ENCODE measurements at regions not wholly inside any gene's neighbourhood (a gene's known extent, or its start where the extent isn't known, plus 50 kb on each side); places are given as distances from the start of the nearest gene placed in this dataset.

- no peak for ATAC-seq (ENCODE audit: low read depth)
- in situ Hi-C loops (cut with MboI; ENCODE audit: low sequenced_read_pairs) = no loop called here
- POLR2A ChIA-PET (ENCODE audit: unreplicated experiment) = no interaction called here
These were observed 547.2 kb downstream of the ANKRD7 start for GRCh38 chr7:118771672-118772071.

More at GRCh38 chr7:118771672-118772071, 547.2 kb downstream of the ANKRD7 start:
- no peaks in the 10 kb centered on the region for H3K27me3 ChIP-seq (ENCODE audit: control insufficient read depth, insufficient read depth, low read length)
- H3K36me3 ChIP-seq (ENCODE audit: control insufficient read depth, insufficient read depth, low read length) = no peaks in the 10 kb centered on the region
- H2BK15ac ChIP-seq (ENCODE audit: low read depth, low read length) = no peak overlapping the region
- H2BK20ac ChIP-seq (ENCODE audit: low read depth, low read length) = no peak overlapping the region
- no peak overlapping the region for H2AFZ ChIP-seq (replicated peaks; ENCODE audit: low read length, poor library complexity)
- intact Hi-C loops (cut with micrococcal nuclease) (loop anchor here (10.0 kb wide), 1 partner anchor 57 kb away; no protein-coding TSS in a partner anchor), dilution Hi-C loops (cut with HindIII; ENCODE audit: low sequenced_read_pairs, unreplicated experiment) (no loop called here)
- no peak for DNase-seq
- H3K14ac ChIP-seq (replicated peaks; ENCODE audit: low read depth, low read length) = no peak overlapping the region
- H3K27ac ChIP-seq (ENCODE audit: insufficient read depth, low read length) = no peak overlapping the region
- CTCF ChIA-PET = no interaction called here
- no peak overlapping the region for H2AK9ac ChIP-seq (replicated peaks; ENCODE audit: low read depth, low read length, poor library complexity)
- no peak overlapping the region for H3K23ac ChIP-seq (ENCODE audit: low read depth, low read length)
- H3K4ac ChIP-seq (ENCODE audit: low read depth, low read length) = no peak overlapping the region
- no peak overlapping the region for H2AK5ac ChIP-seq (ENCODE audit: low read depth, low read length)
- no peak overlapping the region for H3K4me3 ChIP-seq (ENCODE audit: insufficient read depth, low read depth, low read length)
- H3K56ac ChIP-seq (ENCODE audit: extremely low read depth, insufficient read depth, low read length) = no peak overlapping the region
- H3K9ac ChIP-seq (ENCODE audit: low read depth, low read length) = no peak overlapping the region
- H4K91ac ChIP-seq (ENCODE audit: insufficient read depth, low read depth, low read length) = no peak overlapping the region
- H2BK120ac ChIP-seq (ENCODE audit: low read depth, low read length) = no peak overlapping the region
- no peak overlapping the region for H4K8ac ChIP-seq (ENCODE audit: low read depth in 2 of 2, low read length in 2 of 2)
- no peaks in the 10 kb centered on the region for H3K4me1 ChIP-seq (ENCODE audit: control insufficient read depth, insufficient read depth, low read length)
- H3K9me1 ChIP-seq (ENCODE audit: insufficient read depth, low read length) = no peaks in the 10 kb centered on the region
- H3K79me1 ChIP-seq (ENCODE audit: low read depth in 1 of 2, low read length in 2 of 2) = no peaks in the 10 kb centered on the region
- no peak overlapping the region for H3K4me2 ChIP-seq (ENCODE audit: low read depth, low read length)
- H4K5ac ChIP-seq (ENCODE audit: low read depth, low read length) = no peak overlapping the region
- H4K20me1 ChIP-seq (ENCODE audit: insufficient read depth, low read length) = no peaks in the 10 kb centered on the region
- H3K18ac ChIP-seq (ENCODE audit: low read depth, low read length) = no peak overlapping the region
- BruUV-seq (replicated peaks) = no TSS peak
- H2BK5ac ChIP-seq (ENCODE audit: low read depth, low read length, poor library complexity, severe bottlenecking) = no peak overlapping the region
- TF ChIP-seq CTCF (conservative IDR thresholded peaks at IDR 0.05; ENCODE audit: low read depth, low read length) = no peak
- H3K9me3 ChIP-seq (ENCODE audit: control insufficient read depth, insufficient read depth, low read length) = peaks cover 2% of the 10 kb centered on the region; the same call in 1 of the 2 replicates

Data from IMR-90 (cell line).